HG03575 (cell line): ENCODE measurements at regions not wholly inside any gene's neighbourhood (a gene's known extent, or its start where the extent isn't known, plus 50 kb on each side); places are given as distances from the start of the nearest gene placed in this dataset.
"Not testable (repeated sequence)": the region's sequence is repeated elsewhere in the genome, so short reads cannot be mapped to it uniquely, and the experiment has no call there.

ENCODE experiments used
- ATAC-seq: cut with Tn5 transposase; IDR thresholded peaks from one replicate; pipeline ENCODE4 v1.9.1; 2021; ENCODE audit not compliant: unreplicated experiment, insufficient number of reproducible peaks, low FRiP score; ENCODE audit errors: extremely low read depth

GRCh38 chr9:81077572-81077971, 611.8 kb downstream of the TLE1 start:
- ATAC-seq: no peak

- no peak for ATAC-seq
Measured at GRCh38 chr9:81076131-81076530, 613.2 kb downstream of the TLE1 start.

- ATAC-seq: no peak
Measured at GRCh38 chr9:81074221-81074620, 615.1 kb downstream of the TLE1 start.

DNA sequence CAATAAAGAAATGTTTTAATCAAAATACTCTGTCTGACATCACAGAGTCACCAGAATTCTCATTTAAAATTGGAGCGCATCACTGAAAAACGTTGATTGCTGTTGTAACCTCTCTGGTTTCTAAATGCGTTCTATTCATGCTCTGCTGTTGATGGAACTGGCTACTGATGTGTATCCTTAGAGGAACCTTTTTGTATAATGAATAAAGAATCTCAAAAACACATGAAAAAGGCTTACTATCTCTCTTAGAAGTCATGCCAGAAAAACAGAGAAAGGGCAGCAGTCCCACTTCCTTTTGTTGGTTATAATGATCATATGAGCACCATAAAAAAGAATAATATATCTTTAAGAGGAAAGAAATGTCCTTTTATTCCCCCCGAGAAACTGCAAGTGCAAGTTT, 615.5 kb downstream of the TLE1 start:
- ATAC-seq: no peak

GRCh38 chr9:81072758-81073157, 616.6 kb downstream of the TLE1 start:
- ATAC-seq: no peak

- ATAC-seq: no peak
Measured at GRCh38 chr9:81071108-81071507, 618.2 kb downstream of the TLE1 start.

DNA sequence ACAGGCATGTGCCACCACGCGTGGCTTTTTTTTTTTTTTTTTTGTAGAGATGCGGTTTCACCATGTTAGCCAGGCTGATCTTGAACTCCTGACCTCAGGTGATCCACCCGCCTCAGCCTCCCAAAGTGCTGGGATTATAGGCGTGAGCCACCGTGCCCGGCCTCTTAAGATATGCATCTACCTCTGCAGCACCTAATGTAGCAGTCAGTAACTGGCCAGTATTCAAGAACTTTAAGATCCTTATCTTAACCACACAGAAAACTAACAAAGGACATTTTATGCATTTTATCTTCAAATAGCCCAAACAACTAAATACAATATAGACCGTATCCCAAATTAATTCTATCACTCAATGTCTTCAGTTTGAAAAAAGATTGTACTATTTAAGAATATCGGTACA, 618.7 kb downstream of the TLE1 start:
- ATAC-seq: no peak

GRCh38 chr9:81069923-81070322, 619.4 kb downstream of the TLE1 start:
- no peak for ATAC-seq

GRCh38 chr9:81069038-81069795, 620.1 kb downstream of the TLE1 start:
- no peak for ATAC-seq

DNA sequence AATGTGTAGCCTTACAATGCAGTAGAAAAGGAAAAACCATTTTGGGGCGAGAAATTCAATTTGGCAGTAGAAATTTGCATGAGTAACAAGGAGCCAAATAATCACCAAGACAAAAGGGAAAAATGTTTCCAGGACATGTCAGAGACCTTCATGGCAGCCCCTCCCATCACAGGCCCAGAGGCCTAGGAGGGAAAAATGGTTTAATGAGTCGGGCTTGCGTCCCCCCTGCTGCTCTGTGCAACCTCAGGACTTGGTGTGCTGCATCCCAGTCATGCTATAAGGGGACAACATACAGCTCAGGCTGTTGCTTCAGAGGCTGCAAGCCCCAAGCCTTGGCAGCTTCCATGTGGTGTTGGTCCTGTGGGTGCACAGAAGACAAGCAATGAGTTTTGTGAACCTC, 626.4 kb downstream of the TLE1 start:
- not testable (repeated sequence) for ATAC-seq

- ATAC-seq: no peak
Measured at GRCh38 chr9:81058782-81059181, 630.6 kb downstream of the TLE1 start.

GRCh38 chr9:81053298-81054025, 635.9 kb downstream of the TLE1 start:
- no peak for ATAC-seq

DNA sequence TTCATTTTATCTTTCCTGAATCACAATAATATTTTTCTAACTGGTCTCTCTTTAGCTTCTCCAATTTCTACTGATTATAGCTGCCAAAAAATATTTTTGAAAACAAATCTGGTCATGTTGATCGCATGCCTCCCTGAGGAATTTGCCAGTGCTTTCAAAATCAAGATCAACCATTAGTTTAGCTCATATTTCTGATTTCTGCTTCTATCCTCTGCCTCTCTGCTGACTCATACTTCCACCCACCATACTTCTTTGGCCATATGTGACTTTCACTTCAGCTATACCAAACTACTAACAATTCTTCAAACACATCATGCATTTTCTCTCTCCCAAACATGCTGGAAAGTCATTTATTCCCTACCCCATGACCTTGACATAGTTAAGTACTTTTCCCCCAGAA, 636.5 kb downstream of the TLE1 start:
- no peak for ATAC-seq

DNA sequence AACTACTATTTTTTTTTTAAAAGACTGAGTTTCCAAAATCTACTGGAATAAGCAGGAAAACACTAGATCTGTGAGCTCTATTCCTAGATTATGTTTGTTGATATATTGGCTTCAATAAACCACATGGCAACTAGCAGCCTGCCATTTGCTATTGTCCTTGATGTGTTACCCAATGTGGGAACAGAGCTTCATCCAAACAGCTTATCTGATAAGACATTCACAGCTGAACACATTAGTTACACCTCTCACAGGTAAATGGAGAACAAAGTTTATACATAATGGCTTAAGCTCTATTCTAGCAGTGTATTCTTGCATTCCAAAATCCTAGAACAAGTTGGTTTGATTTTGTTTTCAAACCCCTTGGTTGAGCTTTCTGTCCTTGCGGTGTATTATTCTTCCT, 642.1 kb downstream of the TLE1 start:
- no peak for ATAC-seq

DNA sequence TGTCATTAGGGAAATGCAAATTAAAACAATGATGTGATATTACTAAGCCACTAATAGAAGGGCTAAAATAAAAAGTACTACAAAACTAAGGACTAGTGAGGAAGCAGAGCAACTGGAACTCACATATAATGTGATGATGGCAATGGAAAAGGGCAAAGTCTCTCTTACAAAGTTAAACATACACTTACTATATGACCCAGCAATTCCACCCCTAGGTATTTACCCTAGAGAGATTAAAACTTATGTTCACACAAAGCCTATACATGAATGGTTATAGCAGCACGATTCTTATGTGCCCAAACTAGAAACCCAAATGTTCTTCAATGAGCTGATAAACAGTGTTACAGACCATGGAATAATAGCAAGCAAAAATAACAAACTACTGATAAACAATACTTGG, 643.7 kb downstream of the TLE1 start:
- no peak for ATAC-seq

DNA sequence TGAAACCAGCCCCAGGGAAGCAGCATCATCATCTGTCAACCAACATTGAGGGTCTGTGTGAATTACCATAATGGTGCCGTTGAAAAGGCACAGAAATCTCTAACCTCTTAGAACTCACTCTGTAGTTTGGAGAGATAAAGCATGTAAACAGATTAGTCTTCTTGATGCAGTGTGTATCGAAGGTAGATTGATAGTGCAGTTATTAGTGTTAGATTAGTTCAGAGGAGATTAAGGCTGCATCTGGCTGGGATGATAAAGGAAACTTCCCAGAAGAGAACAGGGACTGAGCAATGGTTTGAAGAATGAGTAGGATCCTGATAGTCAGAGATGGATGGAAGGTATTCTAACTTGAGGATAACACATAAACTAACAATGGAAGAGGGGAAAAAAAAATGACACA, 651.5 kb downstream of the TLE1 start:
- ATAC-seq: no peak

DNA sequence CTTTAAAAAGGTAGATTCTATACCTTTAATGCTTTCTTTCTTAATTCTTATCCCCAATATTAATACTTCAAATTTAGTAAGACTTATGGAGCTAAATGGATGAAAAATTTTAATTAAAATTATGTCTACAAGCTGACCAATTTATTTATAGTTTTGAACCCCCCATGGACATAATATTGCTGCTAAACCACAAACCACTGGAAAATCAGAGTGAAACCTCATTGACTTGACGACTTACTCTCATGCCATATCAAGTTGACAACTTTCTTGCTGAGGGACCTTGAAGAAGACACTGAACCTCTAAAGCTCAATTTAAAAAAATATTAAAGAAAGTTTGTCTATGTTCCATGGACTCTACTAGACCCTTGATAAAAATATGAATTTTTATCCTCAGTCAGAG, 653.7 kb downstream of the TLE1 start:
- no peak for ATAC-seq

DNA sequence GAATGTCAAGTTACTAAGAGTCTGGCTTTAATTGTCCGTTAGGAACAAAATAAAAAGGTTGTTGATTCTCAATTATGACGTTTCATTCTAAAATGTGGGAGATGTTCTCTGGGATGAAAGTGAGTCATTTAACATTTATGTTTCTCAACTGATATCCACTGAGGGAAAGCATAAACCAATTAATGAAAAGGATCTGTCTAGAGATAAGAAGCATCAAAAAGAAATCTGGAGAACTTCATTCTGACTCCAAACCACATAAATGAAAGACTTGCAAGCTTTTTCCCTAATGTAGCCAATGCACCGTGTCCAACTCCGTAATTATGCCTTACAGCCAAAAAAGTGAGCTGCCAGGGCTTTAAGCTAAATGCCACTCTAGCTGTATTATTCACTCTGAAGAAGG, 654.2 kb downstream of the TLE1 start:
- no peak for ATAC-seq

DNA sequence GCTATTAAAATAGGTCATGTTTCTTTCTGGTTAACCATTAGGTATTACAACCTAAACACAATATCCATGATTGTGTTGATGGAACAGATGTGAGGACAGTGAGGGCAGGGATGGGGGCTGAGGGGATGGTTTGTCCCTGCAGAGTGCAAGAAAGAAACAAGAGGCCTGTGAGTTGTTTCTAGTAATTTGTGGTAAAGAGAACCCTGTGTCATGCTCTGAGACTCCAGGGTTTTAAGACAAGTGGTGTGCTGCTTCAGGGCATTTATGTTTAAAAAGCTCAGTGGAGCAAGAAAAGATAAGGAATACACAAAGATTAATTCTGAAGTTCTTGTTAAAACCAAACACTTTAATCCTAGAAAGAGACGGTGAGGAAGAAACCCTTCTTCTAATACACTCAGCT, 656.5 kb downstream of the TLE1 start:
- no peak for ATAC-seq

GRCh38 chr9:81032030-81032572, 657.2 kb downstream of the TLE1 start:
- no peak for ATAC-seq
